Nephron progenitor cell (in vitro differentiated cells): ENCODE measurements at regions not wholly inside any gene's neighbourhood (a gene's known extent, or its start where the extent isn't known, plus 50 kb on each side); places are given as distances from the start of the nearest gene placed in this dataset.
"Not testable (repeated sequence)": the region's sequence is repeated elsewhere in the genome, so short reads cannot be mapped to it uniquely, and the experiment has no call there.

Source experiments
- DNase-seq: peaks from one replicate; pipeline ENCODE4 v3.0.0; 2021
- H3K27ac Mint-ChIP-seq: 2 replicates; pipeline ENCODE4 v1.8.0; 2021; ENCODE audit warnings: mild to moderate bottlenecking, moderate library complexity, mixed read lengths
- H3K27me3 Mint-ChIP-seq: 2 replicates; pipeline ENCODE4 v1.8.0; 2021; ENCODE audit warnings: mild to moderate bottlenecking, low read depth, mixed read lengths; ENCODE audit not compliant: poor library complexity
- H3K36me3 Mint-ChIP-seq: 2 replicates; pipeline ENCODE4 v1.8.0; 2021; ENCODE audit warnings: low read depth, mixed read lengths
- H3K4me1 Mint-ChIP-seq: 2 replicates; pipeline ENCODE4 v1.8.0; 2021; ENCODE audit warnings: mixed read lengths
- H3K4me3 Mint-ChIP-seq: 2 replicates; pipeline ENCODE4 v1.8.0; 2021; ENCODE audit warnings: mild to moderate bottlenecking, moderate library complexity, mixed read lengths
- H3K9me3 Mint-ChIP-seq: 2 replicates; pipeline ENCODE4 v1.8.0; 2021; ENCODE audit warnings: mild to moderate bottlenecking, moderate library complexity, mixed read lengths
- TF ChIP-seq, protein P1 (sequence below): fragments of 200-600 bp; sonication (generic); IDR thresholded peaks from 2 replicates; pipeline ENCODE4 v1.5.0; 2021; ENCODE audit warnings: antibody characterized with exemption

DNA sequence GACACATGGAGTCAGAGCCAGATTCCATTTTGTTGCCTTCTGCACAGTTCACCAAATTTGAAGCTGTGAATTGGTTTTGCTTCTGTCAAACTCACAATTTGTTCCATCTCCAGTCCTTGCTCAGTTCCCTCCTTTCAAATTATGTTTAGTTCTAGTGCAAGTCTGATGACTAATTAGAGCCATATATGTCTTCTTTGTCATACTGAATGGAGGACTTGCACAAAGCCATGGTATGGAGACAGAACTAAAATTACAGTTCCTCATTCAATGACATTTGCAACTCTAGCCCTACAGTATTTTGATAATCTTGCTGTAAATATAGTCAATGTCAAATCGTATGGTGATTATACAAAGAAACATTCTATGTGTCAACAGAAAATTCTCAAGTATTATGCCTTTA, 936.9 kb upstream of the CELF4 start:
- H3K27me3 Mint-ChIP-seq, result peaks cover 5% of the 10 kb centered on the region
- no peak overlapping the region for H3K4me3 Mint-ChIP-seq
- no peak overlapping the region for H3K27ac Mint-ChIP-seq
- no peak for DNase-seq
- TF ChIP-seq, protein P1, sequence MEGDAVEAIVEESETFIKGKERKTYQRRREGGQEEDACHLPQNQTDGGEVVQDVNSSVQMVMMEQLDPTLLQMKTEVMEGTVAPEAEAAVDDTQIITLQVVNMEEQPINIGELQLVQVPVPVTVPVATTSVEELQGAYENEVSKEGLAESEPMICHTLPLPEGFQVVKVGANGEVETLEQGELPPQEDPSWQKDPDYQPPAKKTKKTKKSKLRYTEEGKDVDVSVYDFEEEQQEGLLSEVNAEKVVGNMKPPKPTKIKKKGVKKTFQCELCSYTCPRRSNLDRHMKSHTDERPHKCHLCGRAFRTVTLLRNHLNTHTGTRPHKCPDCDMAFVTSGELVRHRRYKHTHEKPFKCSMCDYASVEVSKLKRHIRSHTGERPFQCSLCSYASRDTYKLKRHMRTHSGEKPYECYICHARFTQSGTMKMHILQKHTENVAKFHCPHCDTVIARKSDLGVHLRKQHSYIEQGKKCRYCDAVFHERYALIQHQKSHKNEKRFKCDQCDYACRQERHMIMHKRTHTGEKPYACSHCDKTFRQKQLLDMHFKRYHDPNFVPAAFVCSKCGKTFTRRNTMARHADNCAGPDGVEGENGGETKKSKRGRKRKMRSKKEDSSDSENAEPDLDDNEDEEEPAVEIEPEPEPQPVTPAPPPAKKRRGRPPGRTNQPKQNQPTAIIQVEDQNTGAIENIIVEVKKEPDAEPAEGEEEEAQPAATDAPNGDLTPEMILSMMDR, result no peak
- H3K9me3 Mint-ChIP-seq, result no peaks in the 10 kb centered on the region
- peaks cover 5% of the 10 kb centered on the region for H3K4me1 Mint-ChIP-seq
- H3K36me3 Mint-ChIP-seq, result no peaks in the 10 kb centered on the region

DNA sequence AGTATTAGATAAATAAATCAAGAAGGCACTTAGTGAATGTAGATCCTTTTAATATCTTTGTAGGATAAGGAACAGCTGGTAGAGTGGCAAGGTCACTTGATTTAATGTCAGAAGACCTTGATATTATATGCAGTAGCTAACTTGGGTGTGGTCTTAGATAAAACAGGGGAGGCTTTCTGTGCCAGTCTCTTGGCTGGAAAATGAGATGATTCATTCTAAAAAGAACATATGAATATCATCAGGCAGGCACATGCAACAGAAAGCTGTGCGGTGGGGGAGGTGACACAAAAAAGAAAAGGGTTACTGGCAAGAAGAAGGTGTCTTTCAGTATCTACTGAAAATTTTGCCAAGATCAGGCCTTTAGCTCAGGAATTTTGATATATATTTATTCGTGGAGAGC, 931.7 kb upstream of the CELF4 start:
- H3K36me3 Mint-ChIP-seq, result no peaks in the 10 kb centered on the region
- no peak overlapping the region for H3K4me3 Mint-ChIP-seq
- no peak for DNase-seq
- no peaks in the 10 kb centered on the region for H3K9me3 Mint-ChIP-seq
- TF ChIP-seq, protein P1, result no peak
- H3K27ac Mint-ChIP-seq, result no peak overlapping the region
- peaks cover 2% of the 10 kb centered on the region for H3K27me3 Mint-ChIP-seq
- no peaks in the 10 kb centered on the region for H3K4me1 Mint-ChIP-seq

DNA sequence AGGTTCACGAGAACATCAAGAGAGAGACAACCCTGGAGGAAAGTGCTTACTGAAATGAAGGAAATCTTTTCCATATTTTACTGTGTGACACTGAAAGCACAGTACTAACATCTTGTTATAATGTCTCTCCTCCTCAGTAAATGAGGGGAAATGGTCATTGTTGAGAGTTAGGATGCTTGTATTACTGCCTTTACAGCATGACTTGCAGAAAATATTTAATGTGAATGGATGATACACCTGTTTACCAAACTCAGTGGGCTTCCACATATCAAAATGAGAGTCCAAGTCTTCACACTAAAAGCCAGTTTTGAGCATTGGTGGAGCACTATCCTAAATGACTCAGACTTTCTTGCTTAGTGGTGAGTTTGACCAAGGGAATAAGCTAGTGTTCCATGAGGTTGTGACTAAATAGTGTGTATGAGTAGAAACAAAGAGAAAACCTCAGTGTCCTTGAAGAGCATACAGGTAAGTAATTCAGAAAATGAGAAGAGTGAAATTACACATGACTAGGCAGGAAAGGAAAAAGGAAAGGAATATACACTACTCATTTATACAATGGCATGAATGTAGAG, 930.7 kb upstream of the CELF4 start:
- no peaks in the 10 kb centered on the region for H3K9me3 Mint-ChIP-seq
- no peak overlapping the region for H3K4me3 Mint-ChIP-seq
- H3K4me1 Mint-ChIP-seq, result no peaks in the 10 kb centered on the region
- no peaks in the 10 kb centered on the region for H3K36me3 Mint-ChIP-seq
- peaks cover 2% of the 10 kb centered on the region for H3K27me3 Mint-ChIP-seq
- no peak for DNase-seq
- TF ChIP-seq, protein P1, result no peak
- H3K27ac Mint-ChIP-seq, result no peak overlapping the region

DNA sequence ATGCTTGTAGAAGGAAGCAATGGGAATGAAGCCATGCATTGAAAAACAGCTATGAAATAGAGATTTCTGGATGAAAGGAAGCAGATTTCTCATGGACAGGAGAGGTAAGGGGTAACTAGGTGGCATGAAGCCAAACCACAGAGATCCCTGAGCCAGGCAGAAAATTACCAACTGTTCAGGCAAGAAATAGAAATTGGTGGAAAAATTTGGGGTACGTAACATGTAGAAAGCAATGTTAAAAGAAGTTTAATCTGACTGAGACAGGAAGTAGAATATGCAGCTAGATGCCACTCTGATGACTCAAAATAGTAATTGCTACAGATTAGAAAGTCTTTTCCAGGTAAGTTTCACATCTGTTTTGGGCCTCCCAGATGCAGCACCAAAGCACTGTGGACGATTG, 928.5 kb upstream of the CELF4 start:
- Mint-ChIP-seq H3K27me3 (peaks cover 2% of the 10 kb centered on the region), H3K27ac (no peak overlapping the region), H3K9me3 (no peaks in the 10 kb centered on the region), H3K36me3 (no peaks in the 10 kb centered on the region), H3K4me1 (no peaks in the 10 kb centered on the region), H3K4me3 (no peak overlapping the region)
- no peak for DNase-seq
- TF ChIP-seq, protein P1, result no peak

DNA sequence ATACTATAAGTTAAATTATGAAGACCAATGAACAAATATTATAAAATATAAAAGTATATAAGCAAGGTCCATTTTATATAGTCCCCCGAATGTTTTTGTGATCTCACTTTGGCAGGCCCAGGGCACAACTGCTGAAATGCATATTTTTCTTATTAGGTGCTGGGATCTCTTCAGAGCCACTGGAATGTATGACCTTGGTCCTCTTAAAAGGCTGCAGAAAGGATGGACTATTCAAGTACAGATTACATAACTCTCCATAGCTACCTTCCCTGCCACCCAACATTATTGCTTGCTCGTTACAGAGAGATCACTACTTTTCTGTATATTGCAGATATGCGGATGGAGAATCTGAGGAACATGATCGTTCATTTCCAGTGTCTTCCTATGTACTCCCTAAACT, 925.6 kb upstream of the CELF4 start:
- Mint-ChIP-seq H3K36me3 (no peaks in the 10 kb centered on the region), H3K9me3 (no peaks in the 10 kb centered on the region), H3K27ac (no peak overlapping the region), H3K4me3 (no peak overlapping the region), H3K27me3 (peaks cover 2% of the 10 kb centered on the region), H3K4me1 (no peaks in the 10 kb centered on the region)
- TF ChIP-seq, protein P1, result no peak
- no peak for DNase-seq

GRCh38 chr18:38489721-38490120, 924.1 kb upstream of the CELF4 start:
- H3K27me3 Mint-ChIP-seq, H3K4me1 Mint-ChIP-seq: not testable (repeated sequence)

More at GRCh38 chr18:38489721-38490120, 924.1 kb upstream of the CELF4 start:
- H3K4me3 Mint-ChIP-seq, H3K9me3 Mint-ChIP-seq, H3K27ac Mint-ChIP-seq, DNase-seq, H3K36me3 Mint-ChIP-seq: not testable (repeated sequence)
